Keratinocyte (primary cell): ENCODE measurements at regions not wholly inside any gene's neighbourhood (a gene's known extent, or its start where the extent isn't known, plus 50 kb on each side); places are given as distances from the start of the nearest gene placed in this dataset.

Experiments
- CTCF ChIP-seq, 3 experiments: IDR thresholded peaks in 1 of 3; conservative IDR thresholded peaks in 1 of 3; optimal IDR thresholded peaks in 1 of 3; 2 replicates in 2 of 3; 3 replicates in 1 of 3; pipeline versions ENCODE3 to v1.5.1; 2011; ENCODE audit warnings: low read length in 3 of 3, mild to moderate bottlenecking in 3 of 3, moderate library complexity in 2 of 3, control low read depth in 1 of 3, inconsistent platforms in 1 of 3; ENCODE audit not compliant: insufficient read depth in 2 of 3; ENCODE audit errors: extremely low read depth in 1 of 3
- EZH2 ChIP-seq: IDR thresholded peaks from one replicate; pipeline ENCODE4 v1.6.1; 2012; ENCODE audit warnings: inconsistent platforms, mild to moderate bottlenecking, low read length, moderate library complexity

- no peak for TF ChIP-seq CTCF (optimal IDR thresholded peaks at IDR 0.05 in 1 of 3, IDR thresholded peaks at IDR 0.05 in 1 of 3, conservative IDR thresholded peaks at IDR 0.05 in 1 of 3; ENCODE audit: extremely low read depth in 1 of 3, insufficient read depth in 2 of 3, low read length in 3 of 3)
- no peak for TF ChIP-seq EZH2
Observed at GRCh38 chr14:87767567-87767901, 225.4 kb downstream of the GALC start.
